GM13977 (cell line): ENCODE measurements at regions not wholly inside any gene's neighbourhood (a gene's known extent, or its start where the extent isn't known, plus 50 kb on each side); places are given as distances from the start of the nearest gene placed in this dataset.

Experiments used
- DNase-seq: peaks from one replicate; pipeline ENCODE4 v3.0.0; 2012; ENCODE audit warnings: low spot score
- CTCF ChIP-seq: IDR thresholded peaks from 2 replicates; pipeline ENCODE4 v1.5.1; 2012; ENCODE audit warnings: mild to moderate bottlenecking, control low read depth; ENCODE audit not compliant: insufficient read depth; ENCODE audit errors: extremely low read depth, missing control alignments
- in situ Hi-C: fragments of 300-500 bp; cut with MboI; formaldehyde crosslinking; loops from one replicate; pipeline ENCODE4 v1.12.0; 2022; ENCODE audit warnings: low sequenced_read_pairs, low pct_unique_long_range_greater_than_20kb, mixed read lengths, inconsistent platforms; ENCODE audit not compliant: unreplicated experiment

DNA sequence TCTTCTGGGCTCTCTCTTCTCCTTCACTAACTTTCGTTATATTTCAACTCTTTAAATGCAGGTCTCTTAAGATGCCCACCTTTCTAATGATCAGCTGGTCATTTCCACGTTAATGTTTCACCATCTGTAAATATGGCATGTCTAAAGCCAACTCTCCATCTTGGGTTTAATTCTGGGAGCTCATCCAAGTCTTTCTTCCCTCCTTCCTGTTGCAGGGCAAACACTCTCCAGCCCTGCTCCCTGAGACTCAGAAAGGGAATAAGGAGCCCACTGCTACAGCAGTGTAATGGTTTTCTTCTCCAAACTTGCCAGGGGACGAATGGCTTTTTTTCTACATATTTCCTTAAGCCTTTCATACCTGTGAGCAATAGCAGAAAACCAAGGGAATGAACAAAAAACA is 73.3 kb upstream of the SOX1 start:
- in situ Hi-C loops = no loop called here
- no peak for TF ChIP-seq CTCF
- DNase-seq = no peak

- in situ Hi-C loops = no loop called here
- TF ChIP-seq CTCF = no peak
These were observed 72.4 kb upstream of the SOX1 start for GRCh38 chr13:111994578-111994977.

GRCh38 chr13:111999352-111999751 is 67.6 kb upstream of the SOX1 start:
- in situ Hi-C loops = no loop called here
- no peak for DNase-seq
- TF ChIP-seq CTCF = no peak

More at GRCh38 chr13:111994578-111994977, 72.4 kb upstream of the SOX1 start:
- no peak for DNase-seq

DNA sequence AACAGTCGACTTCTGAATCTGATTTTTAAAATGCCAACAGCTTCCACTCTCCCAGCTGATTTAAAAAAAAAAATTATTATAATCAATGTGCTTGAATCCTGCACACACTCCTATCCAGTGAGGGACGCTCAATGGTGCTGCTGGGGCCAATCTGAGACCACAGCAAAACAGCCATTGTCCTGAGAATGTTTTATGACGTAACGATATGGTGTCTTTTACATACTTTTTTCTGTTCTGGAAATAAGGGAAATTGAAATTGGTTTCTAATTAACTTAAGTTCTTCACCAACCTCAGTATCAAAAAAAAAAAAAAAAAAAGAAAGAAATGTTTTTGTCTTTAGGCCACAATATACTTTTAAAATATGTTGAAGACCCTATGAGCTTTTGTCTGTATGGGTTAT is 66.1 kb upstream of the SOX1 start:
- DNase-seq = no peak
- no peak for TF ChIP-seq CTCF
- in situ Hi-C loops = no loop called here

GRCh38 chr13:112001571-112001970 is 65.4 kb upstream of the SOX1 start:
- no peak for DNase-seq
- TF ChIP-seq CTCF = no peak
- in situ Hi-C loops = no loop called here

DNA sequence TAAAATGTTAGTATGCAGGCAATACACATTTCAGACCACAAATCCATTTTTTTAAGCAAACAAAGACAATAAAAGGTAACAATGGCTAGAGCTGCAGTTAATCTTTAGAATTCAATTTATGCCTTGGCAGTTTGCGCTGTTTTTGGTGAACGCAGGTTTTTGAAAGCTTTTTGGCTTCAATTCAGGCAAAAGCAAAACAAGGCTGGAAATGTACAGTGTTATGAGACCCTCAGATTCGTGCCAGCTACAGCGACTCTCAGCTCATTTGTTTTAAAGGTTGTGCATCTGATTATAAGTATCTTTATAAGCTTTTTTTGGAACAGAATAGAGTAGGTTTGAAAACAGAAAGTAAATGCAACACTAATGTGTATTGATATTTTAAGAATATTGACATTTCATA is 63.6 kb upstream of the SOX1 start:
- TF ChIP-seq CTCF = no peak
- in situ Hi-C loops = no loop called here
- no peak for DNase-seq

DNA sequence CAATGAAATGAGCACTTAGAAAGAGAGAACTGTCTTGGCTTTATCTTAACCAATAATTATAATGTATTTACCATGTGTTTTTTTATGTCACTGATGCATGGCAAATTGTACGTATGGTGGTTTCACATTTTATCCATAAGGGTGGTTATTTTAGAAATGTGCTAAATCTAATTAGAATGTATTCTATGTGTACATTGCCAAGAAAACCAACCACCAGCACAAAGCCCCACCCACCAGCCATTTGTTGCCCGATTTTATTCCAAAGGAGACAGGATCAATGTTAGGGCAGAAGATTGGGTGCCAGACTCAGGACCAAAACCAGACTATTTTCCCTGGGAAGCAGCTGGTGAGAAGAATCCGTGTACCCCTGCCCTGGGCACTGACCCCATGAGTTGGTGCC is 63.0 kb upstream of the SOX1 start:
- TF ChIP-seq CTCF = no peak
- in situ Hi-C loops = no loop called here

More for the DNA sequence above, 63.0 kb upstream of the SOX1 start:
- DNase-seq = no peak
